DMS 273 (cell line): ENCODE measurements at regions not wholly inside any gene's neighbourhood (a gene's known extent, or its start where the extent isn't known, plus 50 kb on each side); places are given as distances from the start of the nearest gene placed in this dataset.
"Not testable (repeated sequence)": the region's sequence is repeated elsewhere in the genome, so short reads cannot be mapped to it uniquely, and the experiment has no call there.

Source experiments
- DNase-seq: peaks from one replicate; lab custom pipeline; 2025; ENCODE audit not compliant: unreplicated experiment; lab: John Stamatoyannopoulos, UW

GRCh38 chr4:30869387-30869786 lies 149.2 kb downstream of the PCDH7 start:
- DNase-seq: not testable (repeated sequence)

GRCh38 chr4:30870513-30870912 lies 150.3 kb downstream of the PCDH7 start:
- no peak for DNase-seq

- DNase-seq: no peak
These were observed 155.6 kb downstream of the PCDH7 start for GRCh38 chr4:30875658-30876269.

- no peak for DNase-seq
These were observed 159.9 kb downstream of the PCDH7 start for GRCh38 chr4:30879855-30880598.

- DNase-seq: no peak
These were observed 161.8 kb downstream of the PCDH7 start for GRCh38 chr4:30881985-30882384.

GRCh38 chr4:30882443-30882842 lies 162.3 kb downstream of the PCDH7 start:
- DNase-seq: no peak

GRCh38 chr4:30882995-30883675 lies 163.0 kb downstream of the PCDH7 start:
- no peak for DNase-seq

- DNase-seq: no peak
These were observed 181.6 kb downstream of the PCDH7 start for GRCh38 chr4:30901461-30902451.

GRCh38 chr4:30903502-30904214 lies 183.5 kb downstream of the PCDH7 start:
- DNase-seq: no peak

- no peak for DNase-seq
These were observed 184.0 kb downstream of the PCDH7 start for GRCh38 chr4:30904215-30904555.

- no peak for DNase-seq
These were observed 184.4 kb downstream of the PCDH7 start for GRCh38 chr4:30904588-30904987.

- DNase-seq: no peak
These were observed 192.0 kb downstream of the PCDH7 start for GRCh38 chr4:30912098-30912714.

GRCh38 chr4:30916337-30917274 lies 196.4 kb downstream of the PCDH7 start:
- DNase-seq: no peak

- DNase-seq: no peak
These were observed 197.8 kb downstream of the PCDH7 start for GRCh38 chr4:30917946-30918345.

- DNase-seq: no peak
These were observed 199.3 kb downstream of the PCDH7 start for GRCh38 chr4:30919458-30919857.

GRCh38 chr4:30920043-30920442 lies 199.9 kb downstream of the PCDH7 start:
- no peak for DNase-seq

GRCh38 chr4:30922625-30923024 lies 202.5 kb downstream of the PCDH7 start:
- DNase-seq: no peak

GRCh38 chr4:30924495-30924894 lies 204.3 kb downstream of the PCDH7 start:
- DNase-seq: no peak

- no peak for DNase-seq
These were observed 209.5 kb downstream of the PCDH7 start for GRCh38 chr4:30929649-30930048.
